ENCODE measurements at regions not wholly inside any gene's neighbourhood (a gene's known extent, or its start where the extent isn't known, plus 50 kb on each side); places are given as distances from the start of the nearest gene placed in this dataset.
"Not testable (repeated sequence)": the region's sequence is repeated elsewhere in the genome, so short reads cannot be mapped to it uniquely, and the experiment has no call there.

GRCh38 chr12:73009138-73009834 is 737.1 kb downstream of the TRHDE start:
- TF ChIP-seq, protein P1, sequence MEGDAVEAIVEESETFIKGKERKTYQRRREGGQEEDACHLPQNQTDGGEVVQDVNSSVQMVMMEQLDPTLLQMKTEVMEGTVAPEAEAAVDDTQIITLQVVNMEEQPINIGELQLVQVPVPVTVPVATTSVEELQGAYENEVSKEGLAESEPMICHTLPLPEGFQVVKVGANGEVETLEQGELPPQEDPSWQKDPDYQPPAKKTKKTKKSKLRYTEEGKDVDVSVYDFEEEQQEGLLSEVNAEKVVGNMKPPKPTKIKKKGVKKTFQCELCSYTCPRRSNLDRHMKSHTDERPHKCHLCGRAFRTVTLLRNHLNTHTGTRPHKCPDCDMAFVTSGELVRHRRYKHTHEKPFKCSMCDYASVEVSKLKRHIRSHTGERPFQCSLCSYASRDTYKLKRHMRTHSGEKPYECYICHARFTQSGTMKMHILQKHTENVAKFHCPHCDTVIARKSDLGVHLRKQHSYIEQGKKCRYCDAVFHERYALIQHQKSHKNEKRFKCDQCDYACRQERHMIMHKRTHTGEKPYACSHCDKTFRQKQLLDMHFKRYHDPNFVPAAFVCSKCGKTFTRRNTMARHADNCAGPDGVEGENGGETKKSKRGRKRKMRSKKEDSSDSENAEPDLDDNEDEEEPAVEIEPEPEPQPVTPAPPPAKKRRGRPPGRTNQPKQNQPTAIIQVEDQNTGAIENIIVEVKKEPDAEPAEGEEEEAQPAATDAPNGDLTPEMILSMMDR (IDR thresholded peaks at IDR 0.05; ENCODE audit: poor library complexity): not testable (repeated sequence)
- TF ChIP-seq EZH2phosphoT487 (IDR thresholded peaks at IDR 0.05; ENCODE audit: low read depth, severe bottlenecking, unreplicated experiment); EZH2 (IDR thresholded peaks at IDR 0.05; ENCODE audit: borderline replicate concordance): not testable (repeated sequence)

Measured in hepatocyte (in vitro differentiated cells).